GM21619 (cell line): ENCODE measurements at regions not wholly inside any gene's neighbourhood (a gene's known extent, or its start where the extent isn't known, plus 50 kb on each side); places are given as distances from the start of the nearest gene placed in this dataset.
"Not testable (repeated sequence)": the region's sequence is repeated elsewhere in the genome, so short reads cannot be mapped to it uniquely, and the experiment has no call there.

Source experiments
- ATAC-seq: cut with Tn5 transposase; IDR thresholded peaks from one replicate; pipeline ENCODE4 v1.9.1; 2021; ENCODE audit not compliant: unreplicated experiment

DNA sequence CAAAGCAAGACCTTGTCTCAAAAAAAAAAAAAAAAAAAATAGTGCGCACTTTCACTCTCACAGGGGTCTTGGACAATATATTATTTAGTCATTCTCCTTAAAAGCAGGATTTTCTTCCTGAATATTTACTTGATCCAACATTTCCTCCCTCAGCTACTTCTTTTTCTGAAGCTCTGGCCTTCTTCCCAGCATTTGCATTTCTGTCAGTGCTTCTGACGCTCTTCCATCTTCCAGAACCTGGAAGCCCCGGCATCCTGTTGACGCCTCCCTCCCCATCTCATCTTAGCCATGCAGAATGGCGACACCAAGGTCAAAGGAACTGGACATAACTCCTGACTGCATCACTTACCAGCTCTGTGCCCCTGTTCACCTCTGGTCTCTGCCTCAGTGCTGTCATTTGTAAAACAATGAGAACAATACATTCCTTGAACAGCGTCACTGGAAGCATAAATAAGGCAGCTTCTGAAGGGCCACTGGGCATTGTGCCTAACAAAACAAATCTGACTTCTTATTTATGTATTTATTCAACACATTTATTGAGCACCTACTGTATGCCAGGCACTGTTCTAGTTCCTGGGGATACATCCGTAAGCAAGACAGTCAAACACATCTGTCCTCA is 90.9 kb upstream of the MDM1 start:
- ATAC-seq: no peak

- ATAC-seq: no peak
These were observed 93.8 kb upstream of the MDM1 start for GRCh38 chr12:68425998-68426397.

GRCh38 chr12:68428211-68428610 is 96.0 kb upstream of the MDM1 start:
- no peak for ATAC-seq

DNA sequence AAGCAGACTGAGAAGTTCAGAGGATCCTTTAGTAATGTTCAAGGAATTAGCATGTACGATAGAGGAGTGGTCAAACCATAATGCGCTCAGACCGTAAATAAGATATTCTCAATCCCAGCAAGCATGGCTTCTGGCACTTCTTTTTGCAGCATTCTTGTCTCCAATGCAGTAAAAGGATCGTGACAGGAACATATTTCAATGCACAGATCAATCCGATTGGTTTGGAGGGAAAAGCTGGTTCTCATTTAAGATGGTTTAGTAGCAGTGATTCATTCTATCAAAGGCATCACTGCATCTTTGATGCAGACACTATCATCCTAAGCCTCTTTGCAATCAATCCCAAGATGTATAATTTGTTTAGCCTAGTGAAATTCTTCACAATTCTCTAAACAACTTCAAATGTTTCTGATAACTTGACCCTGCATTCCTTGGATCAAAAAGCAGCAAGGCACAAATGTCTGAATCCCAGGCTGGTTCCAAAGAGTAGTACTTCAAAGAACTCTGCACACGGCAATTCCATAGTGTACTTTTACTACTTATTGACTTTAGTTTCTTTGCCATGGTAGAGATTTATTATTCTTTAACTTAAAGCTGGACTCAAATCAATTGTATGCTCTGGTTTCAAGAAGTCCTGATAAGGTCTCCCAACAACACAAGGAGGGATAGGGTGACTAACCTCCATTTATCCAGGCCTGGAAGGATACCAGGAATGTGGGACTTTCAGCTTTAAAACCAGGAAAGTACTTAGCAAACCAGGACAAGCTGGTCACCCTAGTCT is 96.8 kb upstream of the MDM1 start:
- no peak for ATAC-seq

DNA sequence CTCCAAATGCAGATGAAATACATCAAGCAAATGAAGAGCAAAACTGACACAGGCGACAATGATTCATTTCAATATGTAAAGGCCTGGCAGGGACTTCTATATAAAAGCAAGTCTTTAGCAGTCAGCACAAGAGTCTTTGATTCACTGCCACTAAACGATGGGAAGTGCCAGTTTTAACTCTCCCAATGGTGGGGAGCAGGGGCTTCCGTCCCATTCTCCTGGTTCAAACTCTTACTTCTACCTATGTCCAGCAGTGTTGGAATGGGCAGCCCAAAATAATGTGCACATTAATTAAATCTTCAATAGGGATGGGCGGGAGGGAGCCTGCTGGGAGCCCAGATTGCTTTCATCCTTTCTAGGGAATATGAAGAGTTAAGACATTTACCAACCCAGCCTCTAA is 97.5 kb upstream of the MDM1 start:
- no peak for ATAC-seq

GRCh38 chr12:68431786-68432185 is 99.6 kb upstream of the MDM1 start:
- no peak for ATAC-seq

- ATAC-seq: no peak
These were observed 100.5 kb upstream of the MDM1 start for GRCh38 chr12:68432622-68433021.

- ATAC-seq: no peak
These were observed 102.5 kb upstream of the MDM1 start for GRCh38 chr12:68434391-68435298.

DNA sequence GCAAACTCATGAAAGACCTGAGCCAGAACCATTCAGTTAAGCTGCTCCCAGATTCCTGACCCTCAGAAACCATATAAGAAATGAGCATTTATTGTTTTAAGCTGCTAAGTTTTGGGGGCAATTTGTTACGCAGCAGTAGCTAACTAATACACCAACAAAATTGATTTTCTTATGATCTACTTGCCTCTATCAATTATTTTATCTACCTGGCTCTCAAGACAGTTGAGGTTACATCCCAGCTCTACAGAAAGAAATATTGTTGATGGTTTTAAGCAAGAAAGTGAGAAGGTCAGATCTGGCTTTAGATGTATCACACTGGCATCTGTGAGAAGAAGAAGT is 103.1 kb upstream of the MDM1 start:
- ATAC-seq: no peak

DNA sequence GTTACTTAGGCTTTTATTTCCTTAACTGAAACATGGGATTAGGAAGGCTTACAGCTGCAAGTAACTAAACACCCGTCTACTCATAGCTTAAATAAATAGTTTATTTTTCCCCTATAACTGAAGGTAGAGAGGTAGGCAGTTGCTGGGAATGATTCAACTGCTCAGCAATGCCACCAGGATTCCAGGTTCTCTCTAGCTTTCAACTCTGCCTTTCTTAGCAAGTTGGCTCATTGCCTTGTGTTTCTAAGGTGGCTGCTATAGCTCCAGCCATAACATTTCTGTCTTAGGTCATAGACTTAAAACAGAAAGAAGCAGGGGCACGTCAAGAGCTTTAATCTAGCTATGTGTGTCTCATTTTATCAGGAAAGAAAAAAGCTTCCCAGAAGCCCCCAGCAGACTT is 103.7 kb upstream of the MDM1 start:
- no peak for ATAC-seq

- no peak for ATAC-seq
These were observed 106.4 kb upstream of the MDM1 start for GRCh38 chr12:68438601-68439000.

DNA sequence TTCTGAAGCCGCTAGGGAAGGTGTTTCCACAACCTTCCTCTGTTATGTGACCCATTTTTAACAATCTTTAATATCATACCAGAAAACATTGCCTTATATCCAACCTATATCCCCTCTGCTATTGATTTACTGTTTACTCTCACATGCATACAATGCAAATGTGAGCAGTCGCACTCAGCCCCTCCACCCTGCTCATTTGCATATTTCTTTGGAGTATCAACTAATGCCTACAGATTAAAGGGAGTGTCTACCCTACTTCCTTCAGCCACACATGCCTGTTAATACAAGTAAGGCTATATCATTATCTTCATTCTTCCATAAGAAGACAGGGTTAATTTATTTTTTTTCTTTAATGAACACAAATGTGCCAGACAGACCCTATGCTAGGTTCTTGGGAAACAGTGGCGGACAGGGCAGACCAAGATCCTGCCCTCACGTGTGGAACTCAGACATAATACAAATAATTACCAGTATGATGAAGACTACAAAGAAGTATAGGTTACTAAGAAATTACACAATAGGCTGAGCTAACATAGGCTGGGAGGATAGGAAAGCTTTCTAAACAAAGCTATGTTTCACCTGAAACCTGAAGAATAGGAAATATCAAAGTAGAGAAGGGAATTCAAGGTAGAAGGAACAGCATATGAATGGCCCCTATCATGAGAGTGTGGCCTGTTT is 107.3 kb upstream of the MDM1 start:
- no peak for ATAC-seq

GRCh38 chr12:68440068-68440581 is 108.0 kb upstream of the MDM1 start:
- no peak for ATAC-seq

DNA sequence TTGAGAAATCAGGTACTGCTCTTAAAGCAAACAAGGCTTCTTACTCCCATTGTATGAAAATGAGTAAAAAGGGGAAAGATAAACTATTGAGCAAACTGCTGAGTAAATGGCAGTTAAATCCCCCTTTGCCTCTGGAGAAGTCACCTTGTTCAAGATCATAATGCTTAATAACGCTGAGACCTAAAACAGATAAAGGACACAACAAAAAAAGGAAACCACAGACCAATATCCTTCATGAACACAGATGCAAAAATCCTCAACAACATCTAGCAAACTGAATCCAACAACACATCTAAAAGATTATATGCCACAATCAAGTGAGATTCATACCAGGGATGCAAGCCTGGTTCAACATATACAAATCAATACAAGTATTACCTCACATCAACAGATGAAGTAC is 109.0 kb upstream of the MDM1 start:
- ATAC-seq: no peak

- ATAC-seq: not testable (repeated sequence)
These were observed 110.3 kb upstream of the MDM1 start for GRCh38 chr12:68442353-68442972.

DNA sequence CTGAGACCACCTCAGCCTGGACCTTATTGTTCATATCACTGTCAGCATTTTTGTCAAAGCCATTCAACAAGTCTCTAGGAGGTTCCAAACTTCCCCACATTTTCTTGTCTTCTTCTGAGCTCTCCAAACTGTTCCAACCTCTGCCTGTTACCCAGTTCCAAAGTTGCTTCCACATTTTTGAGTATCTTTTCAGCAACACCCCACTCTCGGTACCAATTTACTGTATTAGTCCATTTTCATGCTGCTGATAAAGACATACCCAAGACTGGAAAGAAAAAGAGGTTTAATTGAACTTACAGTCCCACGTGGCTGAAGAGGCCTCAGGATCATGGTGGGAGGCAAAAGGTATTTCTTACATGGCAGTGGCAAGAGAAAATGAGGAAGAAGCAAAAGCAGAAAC is 111.5 kb upstream of the MDM1 start:
- not testable (repeated sequence) for ATAC-seq

DNA sequence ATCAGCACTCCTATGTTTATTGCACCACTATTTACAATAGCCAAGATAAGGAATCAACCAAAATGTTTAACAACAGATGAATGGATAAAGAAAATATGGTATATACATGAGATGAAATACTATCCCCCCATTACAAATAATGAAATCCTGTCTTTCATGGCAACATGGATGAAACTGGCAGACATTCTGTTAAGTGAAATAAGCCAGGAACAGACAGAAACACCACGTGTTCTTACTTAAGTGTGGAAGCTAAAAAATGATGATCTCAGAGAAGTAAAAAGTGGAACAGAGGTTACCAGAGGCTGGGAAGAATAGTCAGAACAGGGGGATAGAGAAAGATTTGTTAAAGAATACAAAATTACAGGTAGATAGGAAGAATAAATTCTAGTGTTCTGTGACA is 113.7 kb upstream of the MDM1 start:
- ATAC-seq: no peak

- ATAC-seq: no peak
These were observed 114.2 kb upstream of the MDM1 start for GRCh38 chr12:68446384-68446783.

- ATAC-seq: no peak
These were observed 115.0 kb upstream of the MDM1 start for GRCh38 chr12:68446901-68447796.

- no peak for ATAC-seq
These were observed 115.7 kb upstream of the MDM1 start for GRCh38 chr12:68447797-68448260.
